ENCODE measurements at regions not wholly inside any gene's neighbourhood (a gene's known extent, or its start where the extent isn't known, plus 50 kb on each side); places are given as distances from the start of the nearest gene placed in this dataset.

GRCh38 chr10:53003094-53003493 is 230.5 kb upstream of the MBL2 start:
- ATAC-seq, result no peak
- Histone ChIP-seq H3K9me3 (no peaks in the 10 kb centered on the region), H3K4me1 (no peaks in the 10 kb centered on the region), H3K27me3 (no peaks in the 10 kb centered on the region), H3K36me3 (no peaks in the 10 kb centered on the region), H3K4me3 (no peak overlapping the region), H3K27ac (no peak overlapping the region)
- TF ChIP-seq CTCF (IDR thresholded peaks at IDR 0.05 in 4 of 5, conservative IDR thresholded peaks at IDR 0.05 in 1 of 5), result no peak
- TF ChIP-seq POLR2A (IDR thresholded peaks at IDR 0.05), result no peak
- in situ Hi-C loops (cut with MboI; ENCODE audit: low sequenced_read_pairs in 4 of 4) (no loop called here), intact Hi-C loops (cut with DNase I; ENCODE audit: low total_unique reads) (no loop called here)
- no peak for DNase-seq

DNA sequence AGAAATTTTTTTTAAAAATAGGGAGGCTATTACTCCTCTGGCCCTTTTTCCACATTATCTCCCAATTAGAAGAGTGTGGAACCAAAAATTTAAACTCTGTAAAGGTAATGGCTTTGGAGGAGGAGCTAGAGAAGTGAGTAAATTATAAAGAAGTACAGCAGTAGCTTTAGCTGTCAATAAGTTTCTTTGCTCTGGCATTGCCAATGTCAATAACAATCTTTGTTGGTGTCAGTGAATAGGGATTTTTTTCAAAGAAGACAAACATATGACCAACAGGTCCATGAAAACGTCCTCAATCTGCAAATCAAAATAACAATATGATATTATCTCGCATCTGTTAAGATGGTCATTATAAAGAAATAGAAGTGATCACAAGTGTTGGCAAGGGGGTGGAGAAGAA is 227.1 kb upstream of the MBL2 start:
- DNase-seq (no peak), ATAC-seq (no peak)
- intact Hi-C loops (cut with DNase I; ENCODE audit: low total_unique reads) (no loop called here), in situ Hi-C loops (cut with MboI; ENCODE audit: low sequenced_read_pairs in 4 of 4) (no loop called here)
- Histone ChIP-seq H3K9me3 (no peaks in the 10 kb centered on the region), H3K27me3 (no peaks in the 10 kb centered on the region), H3K4me3 (no peak overlapping the region), H3K36me3 (no peaks in the 10 kb centered on the region), H3K27ac (no peak overlapping the region), H3K4me1 (no peaks in the 10 kb centered on the region)
- TF ChIP-seq CTCF (IDR thresholded peaks at IDR 0.05 in 4 of 5, conservative IDR thresholded peaks at IDR 0.05 in 1 of 5) (no peak), POLR2A (IDR thresholded peaks at IDR 0.05) (no peak)

GRCh38 chr10:52999258-52999657 is 226.7 kb upstream of the MBL2 start:
- Histone ChIP-seq H3K4me1 (no peaks in the 10 kb centered on the region), H3K4me3 (no peak overlapping the region), H3K36me3 (no peaks in the 10 kb centered on the region), H3K27ac (no peak overlapping the region), H3K9me3 (no peaks in the 10 kb centered on the region), H3K27me3 (no peaks in the 10 kb centered on the region)
- TF ChIP-seq CTCF (IDR thresholded peaks at IDR 0.05 in 4 of 5, conservative IDR thresholded peaks at IDR 0.05 in 1 of 5) (no peak), POLR2A (IDR thresholded peaks at IDR 0.05) (no peak)
- DNase-seq (no peak), ATAC-seq (no peak)
- intact Hi-C loops (cut with DNase I; ENCODE audit: low total_unique reads) (no loop called here), in situ Hi-C loops (cut with MboI; ENCODE audit: low sequenced_read_pairs in 4 of 4) (no loop called here)

DNA sequence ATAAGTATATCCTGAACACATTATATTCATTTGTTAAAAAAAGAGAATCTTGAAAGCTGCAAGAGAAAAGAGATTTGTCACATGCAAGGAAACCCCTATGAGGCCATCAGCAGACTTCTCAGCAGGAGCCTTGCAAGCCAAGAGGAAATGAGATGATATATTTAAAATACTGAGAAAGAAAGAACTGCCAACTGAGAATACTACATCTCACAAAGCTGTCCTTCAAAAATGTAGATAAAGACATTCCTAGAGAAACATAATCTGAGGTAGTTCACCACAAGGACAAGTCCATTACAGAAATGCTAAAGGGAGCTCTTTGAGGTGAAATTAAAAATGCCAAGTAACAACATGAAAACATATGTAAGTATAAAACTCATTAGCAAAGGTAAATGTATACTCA is 224.4 kb upstream of the MBL2 start:
- ATAC-seq, result no peak

More for the DNA sequence above, 224.4 kb upstream of the MBL2 start:
- H3K4me3 ChIP-seq, result no peak overlapping the region
- no peak overlapping the region for H3K27ac ChIP-seq
- H3K9me3 ChIP-seq, result no peaks in the 10 kb centered on the region
- intact Hi-C loops (cut with DNase I; ENCODE audit: low total_unique reads), result no loop called here
- DNase-seq, result no peak
- no peaks in the 10 kb centered on the region for H3K4me1 ChIP-seq
- no peaks in the 10 kb centered on the region for H3K36me3 ChIP-seq
- no peaks in the 10 kb centered on the region for H3K27me3 ChIP-seq
- in situ Hi-C loops (cut with MboI; ENCODE audit: low sequenced_read_pairs in 4 of 4), result no loop called here
- TF ChIP-seq POLR2A (IDR thresholded peaks at IDR 0.05), result no peak
- TF ChIP-seq CTCF (IDR thresholded peaks at IDR 0.05 in 4 of 5, conservative IDR thresholded peaks at IDR 0.05 in 1 of 5), result no peak
